ENCODE measurements at regions not wholly inside any gene's neighbourhood (a gene's known extent, or its start where the extent isn't known, plus 50 kb on each side); places are given as distances from the start of the nearest gene placed in this dataset.

DNA sequence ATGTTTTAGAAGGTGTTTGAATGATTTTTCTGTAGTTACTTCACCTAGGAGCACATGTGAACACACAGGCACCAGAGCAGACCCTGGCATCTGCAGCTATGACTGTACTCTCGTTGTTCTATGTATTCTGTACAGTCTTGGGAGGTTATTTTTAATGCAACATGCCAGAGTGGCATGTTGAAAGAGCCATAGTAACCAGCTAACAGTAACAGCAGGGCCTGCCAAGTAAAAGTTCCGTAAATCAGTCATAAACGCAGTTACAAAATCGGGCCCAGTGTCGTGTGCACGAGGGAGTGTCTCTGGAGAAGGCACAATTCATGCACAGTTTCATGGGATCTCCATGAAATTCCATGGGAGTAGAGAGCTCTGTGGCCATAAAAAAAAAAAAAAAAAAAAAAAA, 108.3 kb upstream of the CDK6 start:
- no peaks in the 10 kb centered on the region for H3K36me3 ChIP-seq (ENCODE audit: control insufficient read depth in 2 of 4, insufficient read depth in 4 of 4, low read length in 3 of 4)
- no peaks in the 10 kb centered on the region for H3K4me1 ChIP-seq (replicated peaks in 1 of 4; ENCODE audit: control insufficient read depth in 3 of 4, insufficient read depth in 4 of 4, low read length in 3 of 4)
- no peaks in the 10 kb centered on the region for H3K79me1 ChIP-seq (ENCODE audit: low read depth, low read length)
- H2BK20ac ChIP-seq (ENCODE audit: low read length), result no peak overlapping the region
- no peak overlapping the region for H2BK5ac ChIP-seq (ENCODE audit: low read depth, low read length)
- ChIA-PET CTCF (ENCODE audit: partially characterized antibody) (interaction anchor here (0.5 to 1.6 kb wide), 6 partner anchors 10 to 43 kb away, joined by 3 to 6 read pairs (median 3); no protein-coding TSS in a partner anchor), POLR2A (ENCODE audit: partially characterized antibody) (interaction anchor here (0.6 kb wide), 1 partner anchor 9 kb away, joined by 3 read pairs; no protein-coding TSS in a partner anchor)
- H4K20me1 ChIP-seq (replicated peaks in 1 of 2; ENCODE audit: control insufficient read depth in 1 of 2, insufficient read depth in 2 of 2, low read length in 2 of 2), result no peaks in the 10 kb centered on the region
- H2AFZ ChIP-seq (ENCODE audit: low read length), result no peak overlapping the region
- H3K27ac ChIP-seq (ENCODE audit: low read depth, low read length), result no peak overlapping the region
- H2BK12ac ChIP-seq (ENCODE audit: low read depth, low read length), result no peak overlapping the region
- FAIRE-seq, result no peak
- H3K4me3 ChIP-seq (ENCODE audit: extremely low read depth in 1 of 4, insufficient read depth in 2 of 4, low read depth in 3 of 4, low read length in 4 of 4), result no peak overlapping the region
- H3K4me2 ChIP-seq (ENCODE audit: insufficient read depth in 1 of 2, low read depth in 2 of 2, low read length in 2 of 2), result no peak overlapping the region
- no peak overlapping the region for H3K18ac ChIP-seq (ENCODE audit: extremely low read depth, low read length)
- H3K14ac ChIP-seq (ENCODE audit: insufficient read length), result no peak overlapping the region
- no peaks in the 10 kb centered on the region for H3K27me3 ChIP-seq (replicated peaks in 1 of 4; ENCODE audit: control insufficient read depth in 3 of 4, extremely low read depth in 1 of 4, insufficient read depth in 3 of 4, low read length in 3 of 4)
- no peak overlapping the region for H2BK120ac ChIP-seq (replicated peaks; ENCODE audit: low read depth, low read length)
- no peaks in the 10 kb centered on the region for H3K23me2 ChIP-seq (ENCODE audit: low read depth, low read length)
- H4K5ac ChIP-seq (ENCODE audit: insufficient read length, low read depth, low read length), result no peak overlapping the region
- no peak overlapping the region for H4K91ac ChIP-seq (replicated peaks; ENCODE audit: insufficient read length, low read length)
- H3K23ac ChIP-seq (ENCODE audit: insufficient read length), result no peak overlapping the region
- no peak overlapping the region for H3K9ac ChIP-seq (replicated peaks in 1 of 4; ENCODE audit: extremely low read depth in 1 of 4, low read depth in 3 of 4, low read length in 3 of 4)
- H3K4ac ChIP-seq (replicated peaks; ENCODE audit: insufficient read length, low read depth, low read length), result no peak overlapping the region
- H2AK5ac ChIP-seq (ENCODE audit: low read depth, low read length), result no peak overlapping the region
- DNase-seq (ENCODE audit: low read depth in 1 of 2, low spot score in 2 of 2), result no peak
- no peaks in the 10 kb centered on the region for H3K79me2 ChIP-seq (ENCODE audit: control insufficient read depth in 1 of 2, insufficient read depth in 2 of 2, low read length in 2 of 2)
- no peak overlapping the region for H3K56ac ChIP-seq (replicated peaks; ENCODE audit: insufficient read length, low read depth, low read length)
- H3K9me3 ChIP-seq (ENCODE audit: insufficient read depth in 2 of 2, low read depth in 1 of 2, low read length in 1 of 2), result peaks cover 0 to 6% of the 10 kb centered on the region in 2 experiments; a peak in 1 of 4 replicates
- no peak overlapping the region for H2BK15ac ChIP-seq (ENCODE audit: low read length)
- WGBS, 2 experiments (ENCODE audit: extremely low coverage in 1 of 2, insufficient coverage in 1 of 2, insufficient read length in 1 of 2, insufficient replicate concordance in 2 of 2, low coverage in 1 of 2, low lambda C conversion rate in 2 of 2, missing lambda C conversion rate in 1 of 2), result 92% methylated on average over 6 of the region's 6 CpGs; no CpG with 5 or more reads in 1 of the 2 experiments
- no peak overlapping the region for H4K8ac ChIP-seq (ENCODE audit: extremely low read depth, insufficient read depth, low read length)
- no peak for TF ChIP-seq EP300 (IDR thresholded peaks at IDR 0.05; ENCODE audit: borderline replicate concordance in 1 of 2, low read depth in 2 of 2, low read length in 2 of 2)
- TF ChIP-seq KDM5A (IDR thresholded peaks at IDR 0.05; ENCODE audit: low read length), result no peak
- TF ChIP-seq, protein P1, sequence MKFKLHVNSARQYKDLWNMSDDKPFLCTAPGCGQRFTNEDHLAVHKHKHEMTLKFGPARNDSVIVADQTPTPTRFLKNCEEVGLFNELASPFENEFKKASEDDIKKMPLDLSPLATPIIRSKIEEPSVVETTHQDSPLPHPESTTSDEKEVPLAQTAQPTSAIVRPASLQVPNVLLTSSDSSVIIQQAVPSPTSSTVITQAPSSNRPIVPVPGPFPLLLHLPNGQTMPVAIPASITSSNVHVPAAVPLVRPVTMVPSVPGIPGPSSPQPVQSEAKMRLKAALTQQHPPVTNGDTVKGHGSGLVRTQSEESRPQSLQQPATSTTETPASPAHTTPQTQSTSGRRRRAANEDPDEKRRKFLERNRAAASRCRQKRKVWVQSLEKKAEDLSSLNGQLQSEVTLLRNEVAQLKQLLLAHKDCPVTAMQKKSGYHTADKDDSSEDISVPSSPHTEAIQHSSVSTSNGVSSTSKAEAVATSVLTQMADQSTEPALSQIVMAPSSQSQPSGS (IDR thresholded peaks at IDR 0.05; ENCODE audit: low read length), result no peak
- TF ChIP-seq JUN (IDR thresholded peaks at IDR 0.05; ENCODE audit: low read depth, low read length), result no peak
- TF ChIP-seq, protein P2, sequence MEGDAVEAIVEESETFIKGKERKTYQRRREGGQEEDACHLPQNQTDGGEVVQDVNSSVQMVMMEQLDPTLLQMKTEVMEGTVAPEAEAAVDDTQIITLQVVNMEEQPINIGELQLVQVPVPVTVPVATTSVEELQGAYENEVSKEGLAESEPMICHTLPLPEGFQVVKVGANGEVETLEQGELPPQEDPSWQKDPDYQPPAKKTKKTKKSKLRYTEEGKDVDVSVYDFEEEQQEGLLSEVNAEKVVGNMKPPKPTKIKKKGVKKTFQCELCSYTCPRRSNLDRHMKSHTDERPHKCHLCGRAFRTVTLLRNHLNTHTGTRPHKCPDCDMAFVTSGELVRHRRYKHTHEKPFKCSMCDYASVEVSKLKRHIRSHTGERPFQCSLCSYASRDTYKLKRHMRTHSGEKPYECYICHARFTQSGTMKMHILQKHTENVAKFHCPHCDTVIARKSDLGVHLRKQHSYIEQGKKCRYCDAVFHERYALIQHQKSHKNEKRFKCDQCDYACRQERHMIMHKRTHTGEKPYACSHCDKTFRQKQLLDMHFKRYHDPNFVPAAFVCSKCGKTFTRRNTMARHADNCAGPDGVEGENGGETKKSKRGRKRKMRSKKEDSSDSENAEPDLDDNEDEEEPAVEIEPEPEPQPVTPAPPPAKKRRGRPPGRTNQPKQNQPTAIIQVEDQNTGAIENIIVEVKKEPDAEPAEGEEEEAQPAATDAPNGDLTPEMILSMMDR (IDR thresholded peaks at IDR 0.05; ENCODE audit: control extremely low read depth in 1 of 3, insufficient read depth in 1 of 3, low read depth in 1 of 3, low read length in 3 of 3), result no peak
- TF ChIP-seq EZH2 (IDR thresholded peaks at IDR 0.05; ENCODE audit: low read depth, low read length, severe bottlenecking), result no peak
- TF ChIP-seq KDM1A (IDR thresholded peaks at IDR 0.05; ENCODE audit: borderline replicate concordance, low read length), result no peak
- no peak for TF ChIP-seq YY1 (IDR thresholded peaks at IDR 0.05; ENCODE audit: low read depth, low read length)
